PC-9 (cell line): ENCODE measurements at regions not wholly inside any gene's neighbourhood (a gene's known extent, or its start where the extent isn't known, plus 50 kb on each side); places are given as distances from the start of the nearest gene placed in this dataset.

ENCODE experiments used
- EZH2 ChIP-seq: fragments of 200-600 bp; sonication (generic); IDR thresholded peaks from 2 replicates; pipeline ENCODE4 v1.8.0; 2017; ENCODE audit warnings: antibody characterized with exemption, low read depth
- TF ChIP-seq, protein P1 (sequence below): fragments of 200-600 bp; sonication (generic); conservative IDR thresholded peaks from 2 replicates; pipeline ENCODE4 v1.6.1; 2017; ENCODE audit warnings: mixed run types, antibody characterized with exemption, mild to moderate bottlenecking, moderate library complexity

DNA sequence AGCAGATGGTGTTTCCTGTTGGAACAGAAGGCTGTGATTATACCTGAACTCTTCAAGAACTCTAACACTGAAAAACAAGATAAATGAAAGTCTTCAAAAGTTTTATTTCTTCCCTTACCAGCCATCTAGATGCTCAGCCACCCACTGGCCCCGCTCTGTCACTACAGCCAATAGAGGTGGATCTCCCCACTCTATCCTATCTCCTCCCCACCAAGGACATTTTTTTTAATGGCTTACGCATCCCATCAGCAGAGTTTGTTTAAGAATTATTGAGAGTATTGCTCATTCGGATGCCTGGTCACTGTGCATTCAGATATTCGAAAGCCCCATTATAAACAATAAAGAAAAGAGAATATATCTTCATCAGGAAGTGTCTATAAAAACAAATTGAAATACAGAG is 159.4 kb downstream of the RASEF start:
- no peak for TF ChIP-seq EZH2
- TF ChIP-seq, protein P1, sequence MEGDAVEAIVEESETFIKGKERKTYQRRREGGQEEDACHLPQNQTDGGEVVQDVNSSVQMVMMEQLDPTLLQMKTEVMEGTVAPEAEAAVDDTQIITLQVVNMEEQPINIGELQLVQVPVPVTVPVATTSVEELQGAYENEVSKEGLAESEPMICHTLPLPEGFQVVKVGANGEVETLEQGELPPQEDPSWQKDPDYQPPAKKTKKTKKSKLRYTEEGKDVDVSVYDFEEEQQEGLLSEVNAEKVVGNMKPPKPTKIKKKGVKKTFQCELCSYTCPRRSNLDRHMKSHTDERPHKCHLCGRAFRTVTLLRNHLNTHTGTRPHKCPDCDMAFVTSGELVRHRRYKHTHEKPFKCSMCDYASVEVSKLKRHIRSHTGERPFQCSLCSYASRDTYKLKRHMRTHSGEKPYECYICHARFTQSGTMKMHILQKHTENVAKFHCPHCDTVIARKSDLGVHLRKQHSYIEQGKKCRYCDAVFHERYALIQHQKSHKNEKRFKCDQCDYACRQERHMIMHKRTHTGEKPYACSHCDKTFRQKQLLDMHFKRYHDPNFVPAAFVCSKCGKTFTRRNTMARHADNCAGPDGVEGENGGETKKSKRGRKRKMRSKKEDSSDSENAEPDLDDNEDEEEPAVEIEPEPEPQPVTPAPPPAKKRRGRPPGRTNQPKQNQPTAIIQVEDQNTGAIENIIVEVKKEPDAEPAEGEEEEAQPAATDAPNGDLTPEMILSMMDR: no peak; the same call in 1 of the 2 replicates
